LNCAP (cell line): ENCODE measurements at regions not wholly inside any gene's neighbourhood (a gene's known extent, or its start where the extent isn't known, plus 50 kb on each side); places are given as distances from the start of the nearest gene placed in this dataset.

Experiments used
- CTCF ChIP-seq: fragments of 450-650 bp; IDR thresholded peaks from 2 replicates; pipeline ENCODE4 v1.5.1; 2017; ENCODE audit warnings: mild to moderate bottlenecking

DNA sequence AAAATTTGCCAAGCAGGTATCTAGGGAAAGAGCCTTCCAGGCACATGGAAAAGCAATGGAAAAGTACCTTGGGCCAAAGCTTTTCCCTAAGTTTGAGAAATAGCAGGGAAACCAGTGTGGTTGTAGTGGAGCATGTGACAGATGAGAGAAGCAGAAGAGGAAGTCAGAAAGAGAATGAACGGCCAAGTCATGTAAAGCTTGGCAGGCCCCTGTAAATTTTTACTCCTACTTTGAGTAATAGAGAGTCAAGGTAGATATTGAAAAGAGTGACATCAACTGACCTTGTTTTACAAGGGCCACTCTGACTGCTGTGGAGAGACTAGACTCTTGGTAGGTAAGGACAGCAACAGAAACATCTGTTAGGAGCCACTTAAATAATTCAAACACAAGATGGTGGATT lies 180.9 kb upstream of the PRMT6 start:
- TF ChIP-seq CTCF = no peak

GRCh38 chr1:106876384-106876783 lies 180.1 kb upstream of the PRMT6 start:
- TF ChIP-seq CTCF = no peak

DNA sequence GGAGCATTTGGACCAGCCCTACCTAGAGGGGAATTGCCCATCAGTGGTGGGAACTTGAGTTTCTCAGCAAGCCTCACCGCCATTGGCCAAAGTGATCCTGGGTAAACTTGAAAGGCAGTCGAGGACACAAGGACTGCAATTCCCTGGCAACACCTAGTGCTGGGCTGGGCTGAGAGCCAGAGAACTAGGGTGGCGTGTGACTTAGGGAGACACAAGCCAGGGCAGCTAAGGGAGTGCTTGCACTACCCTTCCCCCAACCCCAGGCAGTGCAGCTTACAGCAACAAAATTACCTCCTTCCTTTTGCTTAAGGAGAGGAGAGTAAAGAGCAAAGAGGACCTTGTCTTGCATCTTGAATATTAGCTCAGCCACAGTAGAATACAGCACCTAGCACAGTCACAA lies 176.9 kb upstream of the PRMT6 start:
- TF ChIP-seq CTCF = no peak

- no peak for TF ChIP-seq CTCF
Measured at GRCh38 chr1:106880226-106880625, 176.2 kb upstream of the PRMT6 start.

DNA sequence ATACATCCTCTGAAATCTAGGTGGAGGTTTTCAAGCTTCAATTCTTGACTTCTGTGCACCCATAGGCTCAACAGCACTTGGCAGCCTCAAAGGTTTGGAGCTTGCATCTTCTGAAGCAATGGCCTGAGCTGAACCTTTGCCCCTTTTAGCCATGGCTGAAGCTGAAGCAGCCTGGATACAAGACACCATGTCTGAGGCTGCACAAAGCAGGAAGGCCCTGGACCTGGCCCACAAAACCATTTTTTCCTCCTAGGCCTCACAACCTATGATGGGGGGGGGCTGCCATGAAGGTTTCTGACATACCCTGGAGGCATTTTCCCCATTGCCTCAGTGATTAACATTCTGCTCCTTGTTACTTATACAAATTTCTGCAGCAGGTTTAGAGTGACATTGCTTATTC lies 173.3 kb upstream of the PRMT6 start:
- TF ChIP-seq CTCF = no peak

GRCh38 chr1:106889059-106889458 lies 167.4 kb upstream of the PRMT6 start:
- no peak for TF ChIP-seq CTCF

GRCh38 chr1:106889583-106889982 lies 166.9 kb upstream of the PRMT6 start:
- TF ChIP-seq CTCF = no peak

- no peak for TF ChIP-seq CTCF
Measured at GRCh38 chr1:106897976-106898375, 158.5 kb upstream of the PRMT6 start.
